UCSD-AML1 (cell line): ENCODE measurements at regions not wholly inside any gene's neighbourhood (a gene's known extent, or its start where the extent isn't known, plus 50 kb on each side); places are given as distances from the start of the nearest gene placed in this dataset.

Source experiments
- DNase-seq: peaks from one replicate; lab custom pipeline; 2025; ENCODE audit not compliant: unreplicated experiment; lab: John Stamatoyannopoulos, UW

DNA sequence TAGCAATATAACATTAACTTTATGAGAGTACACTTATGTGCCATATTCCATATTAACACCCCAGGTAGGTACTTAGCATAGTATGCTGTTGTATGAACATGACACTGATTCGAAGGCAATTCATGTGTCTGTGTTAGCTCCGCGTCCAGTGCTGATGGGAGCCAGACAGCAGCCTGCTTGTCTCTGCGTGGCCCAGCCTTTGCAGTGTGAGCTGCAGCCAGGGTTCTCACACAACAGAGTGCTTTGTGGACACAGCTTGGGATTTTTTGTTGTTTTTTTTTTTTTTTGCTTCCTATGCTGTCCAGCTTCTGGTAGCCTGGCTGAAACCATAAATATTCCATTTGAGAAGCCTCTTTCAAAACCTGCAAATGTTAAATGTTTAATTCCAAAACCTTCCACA lies 350.9 kb downstream of the SMOC2 start:
- DNase-seq: no peak

GRCh38 chr6:168789699-168790098 lies 348.7 kb downstream of the SMOC2 start:
- DNase-seq: no peak

- DNase-seq: no peak
Measured at GRCh38 chr6:168785720-168786511, 344.9 kb downstream of the SMOC2 start.

DNA sequence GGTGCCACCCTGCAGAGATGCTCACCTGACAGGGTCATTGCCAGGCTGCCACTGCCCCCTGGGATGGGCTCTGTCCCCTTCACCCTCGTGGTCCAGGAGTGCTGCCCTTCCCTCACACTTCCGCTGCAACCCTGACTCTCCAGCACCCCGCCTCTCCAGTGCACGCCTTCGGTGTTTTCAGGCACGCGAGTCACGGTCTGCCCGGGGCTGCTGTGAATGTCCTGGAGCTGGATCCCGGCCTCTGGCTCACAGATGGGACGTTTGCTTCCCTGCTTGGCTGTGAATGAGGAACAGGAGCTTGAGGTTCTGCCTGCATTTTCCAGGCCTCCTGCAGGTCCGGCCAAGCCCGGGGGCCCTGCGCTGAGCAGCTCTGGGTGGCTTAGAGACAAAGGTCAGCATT lies 343.4 kb downstream of the SMOC2 start:
- DNase-seq: no peak

- DNase-seq: no peak
Measured at GRCh38 chr6:168783720-168784119, 342.7 kb downstream of the SMOC2 start.

- no peak for DNase-seq
Measured at GRCh38 chr6:168782187-168782751, 341.3 kb downstream of the SMOC2 start.

DNA sequence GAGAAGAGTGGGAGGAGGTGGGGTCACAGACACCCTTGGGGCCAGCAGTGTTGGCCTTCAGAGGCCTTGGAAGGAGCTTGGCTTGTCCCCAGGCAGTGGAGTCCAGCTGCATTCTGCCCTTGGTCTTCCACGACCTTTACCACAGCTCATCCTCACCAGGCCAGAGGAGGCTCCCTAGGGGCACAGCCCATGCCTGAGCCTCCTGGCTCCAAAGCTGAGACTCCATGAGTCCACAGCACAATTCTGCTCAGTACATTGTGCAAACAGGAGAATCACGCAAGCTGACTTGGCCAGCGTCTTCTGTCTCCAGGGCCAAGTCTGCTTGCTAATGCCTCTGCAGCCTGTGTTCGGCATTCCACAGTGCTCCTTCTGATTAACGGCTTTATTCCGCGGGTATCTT lies 337.2 kb downstream of the SMOC2 start:
- DNase-seq: no peak

GRCh38 chr6:168774381-168774780 lies 333.4 kb downstream of the SMOC2 start:
- DNase-seq: no peak

DNA sequence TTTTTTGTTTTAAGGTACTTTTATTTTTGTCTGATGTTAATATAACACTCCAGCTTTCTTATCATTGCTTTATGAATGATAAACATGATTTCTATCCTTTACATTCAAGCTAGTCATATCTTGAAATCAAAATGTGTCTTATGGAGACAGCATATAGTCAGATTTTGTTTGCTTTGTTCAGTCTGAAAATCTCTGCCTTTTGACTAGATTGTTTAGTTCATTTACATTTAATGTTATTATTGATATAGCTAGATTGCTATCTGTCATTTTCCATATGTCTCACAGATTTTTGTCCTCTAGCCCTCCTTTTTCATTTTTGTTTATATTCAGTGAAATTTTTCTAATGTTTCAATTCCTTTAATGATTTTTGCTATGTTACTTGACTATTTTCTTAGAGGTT lies 332.8 kb downstream of the SMOC2 start:
- no peak for DNase-seq

GRCh38 chr6:168765752-168766151 lies 324.8 kb downstream of the SMOC2 start:
- no peak for DNase-seq

- no peak for DNase-seq
Measured at GRCh38 chr6:168756009-168756634, 315.1 kb downstream of the SMOC2 start.

DNA sequence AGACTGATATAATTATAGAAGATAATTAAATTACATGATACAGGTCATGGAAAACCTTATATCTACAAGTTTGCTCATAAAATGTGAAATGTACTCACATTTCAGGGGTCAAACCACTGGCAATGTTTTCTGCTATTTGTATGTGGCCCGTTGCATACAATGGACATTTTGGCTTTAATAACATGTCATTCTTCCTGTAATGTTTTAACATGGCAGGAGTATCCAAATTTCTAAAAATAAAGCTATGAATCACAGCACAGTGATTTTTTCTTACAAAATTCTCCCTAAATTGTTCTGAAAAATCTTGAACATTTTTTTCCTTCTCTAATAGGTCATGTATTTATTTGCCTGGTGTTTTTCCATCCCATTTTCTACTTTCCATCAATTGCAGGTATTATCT lies 305.7 kb downstream of the SMOC2 start:
- no peak for DNase-seq

DNA sequence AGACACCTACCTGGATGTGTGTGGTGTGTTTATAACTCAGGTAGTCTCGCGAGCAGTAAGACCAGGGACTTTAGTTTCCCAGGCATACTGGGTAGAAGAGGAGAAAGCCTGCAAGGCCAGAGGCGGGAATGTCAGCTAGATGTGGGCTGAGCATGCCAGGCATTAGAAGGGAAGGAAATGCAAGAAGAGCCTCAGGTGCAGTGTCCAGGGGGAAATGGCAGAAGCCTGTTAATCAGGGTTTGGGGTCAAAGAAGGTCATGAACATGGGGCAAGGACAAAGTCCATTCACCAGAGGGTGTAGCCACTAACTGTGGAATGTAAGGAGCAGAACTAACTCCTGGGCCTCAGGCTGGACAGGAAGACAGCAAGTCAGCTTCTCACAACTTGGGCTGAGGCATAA lies 305.0 kb downstream of the SMOC2 start:
- DNase-seq: no peak

DNA sequence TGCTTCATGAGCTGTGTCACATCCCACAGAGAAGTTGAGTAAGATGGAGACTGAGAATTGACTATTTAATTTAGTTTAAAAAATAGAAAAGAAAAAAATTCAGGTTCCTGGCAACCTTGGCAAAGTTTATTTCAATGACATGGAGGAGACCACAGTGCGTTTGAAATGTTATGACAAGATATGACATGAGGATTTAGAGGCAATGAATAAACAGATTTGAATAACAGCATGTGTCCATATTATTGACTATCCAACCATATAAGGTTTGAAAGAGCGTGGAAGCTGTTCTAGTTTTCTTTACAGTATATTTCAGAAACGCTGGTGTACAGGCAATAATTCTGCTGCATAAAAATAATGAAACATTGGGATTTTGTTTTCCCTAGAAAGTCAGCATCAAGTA lies 303.9 kb downstream of the SMOC2 start:
- DNase-seq: no peak

- no peak for DNase-seq
Measured at GRCh38 chr6:168741942-168742782, 301.2 kb downstream of the SMOC2 start.

DNA sequence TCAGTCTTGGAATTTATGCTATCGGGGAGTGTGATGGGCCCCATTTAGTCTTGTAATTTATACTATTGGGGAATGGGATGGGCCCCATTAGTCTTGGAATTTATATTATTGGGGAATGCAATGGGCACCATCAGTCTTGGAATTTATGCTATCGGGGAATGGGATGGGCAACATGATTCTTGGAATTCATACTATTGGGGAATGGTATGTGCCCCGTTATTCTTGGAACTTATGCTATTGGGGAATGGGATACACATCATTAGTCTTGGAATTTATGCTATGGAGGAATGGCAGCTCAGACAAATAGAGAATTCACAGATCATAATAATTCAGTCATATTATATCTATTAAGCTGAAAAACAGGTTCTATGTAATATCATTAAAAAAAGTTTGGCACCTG lies 300.3 kb downstream of the SMOC2 start:
- DNase-seq: no peak

DNA sequence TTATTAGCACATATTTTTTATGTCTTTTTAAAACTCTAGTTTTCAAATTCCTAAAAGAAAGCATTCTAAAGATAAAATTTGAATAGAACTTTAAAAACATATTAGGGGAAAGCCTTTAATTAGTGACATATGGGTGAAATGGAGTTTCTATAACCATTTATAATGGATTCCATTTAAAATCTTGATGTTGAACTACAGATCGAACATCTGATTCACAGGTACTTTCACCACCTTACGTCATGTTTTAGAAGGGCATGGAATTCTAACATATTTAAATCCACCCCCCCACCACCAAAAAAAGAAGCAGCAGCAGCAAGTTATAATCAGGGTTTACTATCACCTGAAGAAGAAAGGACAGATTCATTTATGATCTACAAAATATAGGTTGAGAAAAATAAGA lies 298.4 kb downstream of the SMOC2 start:
- DNase-seq: no peak

- DNase-seq: no peak
Measured at GRCh38 chr6:168737481-168737880, 296.5 kb downstream of the SMOC2 start.

DNA sequence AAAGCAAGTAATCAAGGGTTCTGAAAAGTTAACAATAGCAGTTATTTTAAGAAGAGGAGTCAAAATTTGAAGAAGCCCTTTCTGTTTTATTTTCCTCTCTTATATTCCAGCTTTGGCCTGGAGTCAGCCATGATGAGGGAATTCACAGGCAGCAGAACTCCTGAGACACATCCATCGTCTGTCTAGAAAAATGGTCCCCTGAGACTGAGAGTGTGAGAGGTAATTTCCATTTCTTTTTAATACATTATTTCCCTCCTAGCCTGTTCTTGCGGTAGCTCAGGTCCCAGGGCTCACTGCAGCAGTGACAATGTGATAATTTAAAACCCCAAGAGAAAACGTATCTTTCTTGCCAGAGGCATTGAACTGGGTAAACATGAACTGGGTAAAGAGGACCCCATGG lies 296.0 kb downstream of the SMOC2 start:
- no peak for DNase-seq

DNA sequence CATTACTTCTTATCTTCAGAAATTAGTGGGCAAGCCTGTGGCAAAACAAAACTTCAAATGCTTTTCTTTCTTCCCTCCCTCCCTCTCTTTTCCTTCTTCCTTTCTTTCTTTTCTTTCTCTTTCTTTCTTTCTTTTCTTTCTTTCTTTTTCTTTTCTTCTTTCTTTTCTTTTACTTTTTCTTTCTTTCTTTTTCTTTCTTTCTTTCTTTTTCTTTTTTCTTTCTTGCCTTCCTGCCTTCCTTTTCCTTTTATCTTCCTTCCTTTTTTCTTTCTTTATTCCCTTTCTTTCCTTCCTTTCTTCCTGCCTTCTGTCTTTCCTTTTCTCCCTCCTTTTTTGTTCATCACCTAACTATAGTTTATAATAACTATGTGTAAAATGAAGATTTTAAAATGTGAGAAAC lies 295.1 kb downstream of the SMOC2 start:
- no peak for DNase-seq

- DNase-seq: no peak
Measured at GRCh38 chr6:168735268-168735949, 294.4 kb downstream of the SMOC2 start.
